Mesendoderm (in vitro differentiated cells): ENCODE measurements at regions not wholly inside any gene's neighbourhood (a gene's known extent, or its start where the extent isn't known, plus 50 kb on each side); places are given as distances from the start of the nearest gene placed in this dataset.

Source experiments
- DNase-seq: peaks from one replicate; pipeline ENCODE4 v3.0.0; 2013
- H2AK5ac ChIP-seq: 2 replicates; pipeline ENCODE4 v1.6.1; 2013; ENCODE audit warnings: low read length, inconsistent platforms
- H2BK120ac ChIP-seq: 2 replicates; pipeline ENCODE4 v1.6.1; 2013; ENCODE audit warnings: low read depth, mild to moderate bottlenecking, low read length, moderate library complexity, mixed read lengths
- H2BK15ac ChIP-seq: replicated peaks from 2 replicates; pipeline ENCODE4 v1.6.1; 2013; ENCODE audit warnings: low read depth, mild to moderate bottlenecking, moderate library complexity
- H2BK5ac ChIP-seq: 2 replicates; pipeline ENCODE4 v1.6.1; 2013; ENCODE audit warnings: low read length, inconsistent platforms
- H3K18ac ChIP-seq: 2 replicates; pipeline ENCODE4 v1.6.1; 2013; ENCODE audit warnings: mild to moderate bottlenecking, low read length, mixed read lengths
- H3K23ac ChIP-seq: one replicate; pipeline ENCODE4 v1.6.1; 2013; ENCODE audit warnings: low read length
- H3K27ac ChIP-seq: 2 replicates; pipeline ENCODE4 v1.5.1; 2013; ENCODE audit warnings: low read depth, mild to moderate bottlenecking, inconsistent platforms, low read length, moderate library complexity
- H3K27me3 ChIP-seq: 2 replicates; pipeline ENCODE4 v1.6.1; 2013; ENCODE audit warnings: low read length, control low read depth, mild to moderate bottlenecking, inconsistent platforms; ENCODE audit not compliant: insufficient read depth, poor library complexity
- H3K36me3 ChIP-seq: 2 replicates; pipeline ENCODE4 v1.6.1; 2013; ENCODE audit warnings: low read length, inconsistent platforms; ENCODE audit not compliant: control insufficient read depth, insufficient read depth
- H3K4ac ChIP-seq: one replicate; pipeline ENCODE4 v1.6.1; 2013; ENCODE audit warnings: low read depth, mild to moderate bottlenecking, low read length, moderate library complexity
- H3K4me1 ChIP-seq: 2 replicates; pipeline ENCODE4 v1.6.1; 2013; ENCODE audit warnings: low read depth, low read length, inconsistent platforms; ENCODE audit not compliant: control insufficient read depth
- H3K4me2 ChIP-seq: 2 replicates; pipeline ENCODE4 v1.6.1; 2013; ENCODE audit warnings: low read length
- H3K4me3 ChIP-seq: 2 replicates; pipeline ENCODE4 v1.5.1; 2013; ENCODE audit warnings: mild to moderate bottlenecking, low read length
- H3K56ac ChIP-seq: one replicate; pipeline ENCODE4 v1.6.1; 2013; ENCODE audit warnings: low read length
- H3K79me1 ChIP-seq: 2 replicates; pipeline ENCODE4 v1.6.1; 2013; ENCODE audit warnings: low read length, inconsistent platforms
- H3K79me2 ChIP-seq: 2 replicates; pipeline ENCODE4 v1.6.1; 2013; ENCODE audit warnings: mild to moderate bottlenecking, low read length; ENCODE audit not compliant: control insufficient read depth, insufficient read depth
- H3K9ac ChIP-seq: 2 replicates; pipeline ENCODE4 v1.6.1; 2013; ENCODE audit warnings: low read length, inconsistent platforms
- H4K5ac ChIP-seq: one replicate; pipeline ENCODE4 v1.6.1; 2013; ENCODE audit warnings: low read length
- H4K8ac ChIP-seq: one replicate; pipeline ENCODE4 v1.6.1; 2013; ENCODE audit warnings: low read depth, mild to moderate bottlenecking, control low read depth, low read length, moderate library complexity
- WGBS: extraction: QIAGEN DNeasy Blood & Tissue Kit; methylation state at CpG from one replicate; pipeline ENCODE4 v1.1.7; 2013; ENCODE audit warnings: low lambda C conversion rate, missing lambda C conversion rate; ENCODE audit not compliant: insufficient coverage; ENCODE audit errors: extremely low coverage; 5-methylcytosine and 5-hydroxymethylcytosine counted together

DNA sequence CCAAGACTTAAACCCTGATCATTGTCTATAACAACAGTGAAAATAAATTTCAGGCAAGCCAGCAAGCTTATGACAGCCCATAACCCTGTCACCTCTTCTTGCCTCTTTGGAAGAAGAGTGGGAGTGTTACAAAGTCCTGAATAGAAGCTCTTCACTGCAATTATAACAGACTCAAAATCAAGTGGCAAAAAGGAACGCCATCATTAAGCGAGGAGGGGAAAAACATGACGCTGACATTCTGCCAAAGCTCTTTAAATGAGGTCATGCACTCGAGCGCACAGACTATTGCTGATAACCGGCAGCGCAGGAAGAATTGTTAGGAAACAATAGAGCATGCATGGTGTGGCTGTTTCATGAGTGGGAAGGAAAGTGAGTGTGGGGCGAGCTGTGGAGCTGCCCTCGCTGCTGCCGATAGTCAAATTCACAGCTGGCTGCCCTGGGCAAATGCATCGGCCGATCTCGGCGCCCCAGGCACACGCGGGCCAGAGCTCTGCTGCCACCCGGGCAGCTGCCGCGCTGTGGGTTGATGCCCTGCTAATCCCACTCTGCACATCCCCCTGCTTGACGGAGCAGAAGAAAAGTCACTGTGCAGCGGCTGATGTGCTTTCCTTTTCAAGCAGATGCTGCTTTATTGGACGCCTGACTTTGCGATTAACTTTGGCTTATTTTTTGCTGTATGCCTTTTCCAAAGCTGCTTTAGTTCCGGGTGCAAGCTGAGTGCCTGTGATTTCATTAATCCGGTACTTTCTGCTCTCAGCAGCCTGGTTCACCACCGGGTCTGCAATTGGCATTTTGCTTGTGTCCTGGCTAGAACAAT is 102.4 kb upstream of the ST6GALNAC5 start:
- H3K4me3 ChIP-seq, result no peak overlapping the region
- H3K23ac ChIP-seq, result no peak overlapping the region
- no CpG with 5 or more reads among the region's 26 CpGs for WGBS
- H3K79me1 ChIP-seq, result no peaks in the 10 kb centered on the region
- no peaks in the 10 kb centered on the region for H3K36me3 ChIP-seq
- H3K4ac ChIP-seq, result no peak overlapping the region
- H3K4me2 ChIP-seq, result no peak overlapping the region
- no peak overlapping the region for H4K8ac ChIP-seq
- no peak overlapping the region for H3K56ac ChIP-seq
- H3K79me2 ChIP-seq, result no peaks in the 10 kb centered on the region
- H3K27ac ChIP-seq, result no peak overlapping the region
- no peak overlapping the region for H2BK5ac ChIP-seq
- no peaks in the 10 kb centered on the region for H3K27me3 ChIP-seq
- H3K4me1 ChIP-seq, result no peaks in the 10 kb centered on the region
- H2AK5ac ChIP-seq, result no peak overlapping the region
- H3K9ac ChIP-seq, result no peak overlapping the region
- DNase-seq, result no peak
- no peak overlapping the region for H2BK120ac ChIP-seq
- H2BK15ac ChIP-seq, result no peak overlapping the region
- no peak overlapping the region for H4K5ac ChIP-seq
- no peak overlapping the region for H3K18ac ChIP-seq

GRCh38 chr1:76766381-76766780 is 100.9 kb upstream of the ST6GALNAC5 start:
- WGBS, result no CpG with 5 or more reads among the region's 1 CpG
- Histone ChIP-seq H3K4me2 (no peak overlapping the region), H4K8ac (no peak overlapping the region), H2BK120ac (no peak overlapping the region), H3K4me1 (no peaks in the 10 kb centered on the region), H3K79me2 (no peaks in the 10 kb centered on the region), H4K5ac (no peak overlapping the region), H3K27me3 (no peaks in the 10 kb centered on the region), H3K4me3 (no peak overlapping the region), H3K56ac (no peak overlapping the region), H3K36me3 (no peaks in the 10 kb centered on the region), H3K18ac (no peak overlapping the region), H2BK15ac (no peak overlapping the region), H3K9ac (no peak overlapping the region), H3K23ac (no peak overlapping the region), H2BK5ac (no peak overlapping the region), H2AK5ac (no peak overlapping the region), H3K79me1 (no peaks in the 10 kb centered on the region), H3K27ac (no peak overlapping the region), H3K4ac (no peak overlapping the region)
- DNase-seq, result no peak

GRCh38 chr1:76769911-76770310 is 97.4 kb upstream of the ST6GALNAC5 start:
- Histone ChIP-seq H3K9ac (no peak overlapping the region), H3K36me3 (no peaks in the 10 kb centered on the region), H3K56ac (no peak overlapping the region), H2BK15ac (no peak overlapping the region), H3K79me1 (no peaks in the 10 kb centered on the region), H2BK120ac (no peak overlapping the region), H3K27ac (no peak overlapping the region), H3K4ac (no peak overlapping the region), H3K23ac (no peak overlapping the region), H3K4me1 (no peaks in the 10 kb centered on the region), H3K27me3 (no peaks in the 10 kb centered on the region), H3K4me3 (no peak overlapping the region), H3K79me2 (no peaks in the 10 kb centered on the region), H4K8ac (no peak overlapping the region), H3K4me2 (no peak overlapping the region), H2AK5ac (no peak overlapping the region), H2BK5ac (no peak overlapping the region), H4K5ac (no peak overlapping the region), H3K18ac (no peak overlapping the region)
- WGBS, result no CpG with 5 or more reads among the region's 2 CpGs
- no peak for DNase-seq

DNA sequence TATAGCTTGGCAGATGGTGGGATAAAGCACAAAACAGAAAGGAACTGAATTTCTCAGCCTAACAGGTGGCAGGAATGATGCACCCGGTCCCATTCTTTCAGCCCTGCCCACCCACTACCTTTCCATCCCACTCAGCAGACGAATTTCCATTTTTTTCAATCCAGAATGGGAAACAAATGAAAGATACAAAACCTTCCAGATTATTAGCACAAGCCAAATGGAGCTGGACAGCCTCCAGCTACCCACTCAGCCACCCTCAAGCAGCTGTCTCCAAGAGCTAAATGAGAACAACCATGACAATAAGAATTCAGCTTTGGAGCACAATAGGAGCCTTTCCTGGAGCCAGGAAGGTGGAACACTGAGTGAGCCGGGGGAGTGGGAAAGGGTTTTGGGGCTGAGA is 96.3 kb upstream of the ST6GALNAC5 start:
- Histone ChIP-seq H3K27me3 (no peaks in the 10 kb centered on the region), H3K4ac (no peak overlapping the region), H3K79me1 (no peaks in the 10 kb centered on the region), H2BK5ac (no peak overlapping the region), H2AK5ac (no peak overlapping the region), H2BK120ac (no peak overlapping the region), H3K56ac (no peak overlapping the region), H3K4me1 (no peaks in the 10 kb centered on the region), H3K9ac (no peak overlapping the region), H3K23ac (no peak overlapping the region), H4K5ac (no peak overlapping the region), H2BK15ac (no peak overlapping the region), H3K79me2 (no peaks in the 10 kb centered on the region), H3K4me2 (no peak overlapping the region), H3K18ac (no peak overlapping the region), H3K36me3 (no peaks in the 10 kb centered on the region), H3K4me3 (no peak overlapping the region), H4K8ac (no peak overlapping the region), H3K27ac (no peak overlapping the region)
- DNase-seq, result no peak
- no CpG with 5 or more reads among the region's 3 CpGs for WGBS

DNA sequence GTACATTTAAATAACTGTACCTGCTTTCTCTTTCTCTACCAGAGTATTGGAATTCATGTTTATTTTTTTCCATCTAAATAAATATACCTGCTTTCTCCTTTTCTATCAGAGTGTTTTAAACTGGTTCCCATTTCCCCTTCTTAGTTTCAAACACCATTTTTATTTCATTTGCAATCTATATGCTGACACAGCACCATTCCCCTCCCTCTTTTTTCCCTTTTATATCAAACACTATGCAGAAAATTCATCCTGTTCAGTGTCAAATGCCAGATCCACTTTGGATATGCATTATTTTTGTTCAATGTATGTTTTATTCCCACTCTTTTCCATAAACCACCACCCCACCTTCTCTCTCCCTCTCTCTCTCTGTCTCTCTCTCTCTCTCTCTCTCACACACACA is 85.8 kb upstream of the ST6GALNAC5 start:
- Histone ChIP-seq H3K23ac (no peak overlapping the region), H3K4me2 (no peak overlapping the region), H2BK5ac (no peak overlapping the region), H3K18ac (no peak overlapping the region), H3K27ac (no peak overlapping the region), H3K27me3 (no peaks in the 10 kb centered on the region), H2BK15ac (no peak overlapping the region), H3K4ac (no peak overlapping the region), H4K8ac (no peak overlapping the region), H2AK5ac (no peak overlapping the region), H2BK120ac (no peak overlapping the region), H3K9ac (no peak overlapping the region), H3K56ac (no peak overlapping the region), H3K4me1 (no peaks in the 10 kb centered on the region), H3K36me3 (no peaks in the 10 kb centered on the region), H3K79me1 (no peaks in the 10 kb centered on the region), H4K5ac (no peak overlapping the region), H3K4me3 (no peak overlapping the region), H3K79me2 (no peaks in the 10 kb centered on the region)
- no peak for DNase-seq

DNA sequence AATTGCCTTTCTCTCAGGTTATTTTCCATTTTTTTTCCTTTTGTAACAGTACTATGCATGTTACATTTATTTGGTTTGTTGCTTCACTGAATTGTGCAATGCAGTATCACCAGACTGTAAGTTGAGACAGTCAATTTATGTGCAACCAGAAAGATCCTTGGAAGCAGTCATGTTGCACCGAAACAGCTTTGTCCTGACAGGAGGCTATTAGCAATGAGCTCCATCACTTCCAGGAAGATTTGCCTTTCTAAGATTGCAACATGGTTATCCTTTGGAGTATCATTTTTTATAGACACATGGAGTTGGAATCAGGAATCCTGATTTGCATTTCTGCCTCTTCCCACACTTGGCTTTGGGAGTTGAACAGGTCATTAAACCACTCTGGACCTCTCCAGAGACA is 84.5 kb upstream of the ST6GALNAC5 start:
- H3K27me3 ChIP-seq, result no peaks in the 10 kb centered on the region
- no peak overlapping the region for H2BK120ac ChIP-seq
- H4K5ac ChIP-seq, result no peak overlapping the region
- H3K4ac ChIP-seq, result no peak overlapping the region
- H3K27ac ChIP-seq, result no peak overlapping the region
- H3K4me1 ChIP-seq, result no peaks in the 10 kb centered on the region
- no peak overlapping the region for H4K8ac ChIP-seq
- H3K79me2 ChIP-seq, result no peaks in the 10 kb centered on the region
- no CpG with 5 or more reads among the region's 1 CpG for WGBS
- H2BK5ac ChIP-seq, result no peak overlapping the region
- H3K9ac ChIP-seq, result no peak overlapping the region
- no peak overlapping the region for H3K4me3 ChIP-seq
- H3K56ac ChIP-seq, result no peak overlapping the region
- no peak for DNase-seq
- H3K36me3 ChIP-seq, result no peaks in the 10 kb centered on the region
- no peak overlapping the region for H2AK5ac ChIP-seq
- H3K79me1 ChIP-seq, result no peaks in the 10 kb centered on the region
- H2BK15ac ChIP-seq, result no peak overlapping the region
- H3K18ac ChIP-seq, result no peak overlapping the region
- H3K4me2 ChIP-seq, result no peak overlapping the region
- no peak overlapping the region for H3K23ac ChIP-seq
